ENCODE measurements at regions not wholly inside any gene's neighbourhood (a gene's known extent, or its start where the extent isn't known, plus 50 kb on each side); places are given as distances from the start of the nearest gene placed in this dataset.

GRCh38 chr16:79750311-79750710 lies 149.8 kb upstream of the MAF start:
- H3K9ac ChIP-seq (ENCODE audit: low read length): no peak overlapping the region
- H3K36me3 ChIP-seq (ENCODE audit: insufficient read depth, low read length): no peaks in the 10 kb centered on the region
- no peak overlapping the region for H3K27ac ChIP-seq (ENCODE audit: low read depth, low read length)
- no peaks in the 10 kb centered on the region for H3K27me3 ChIP-seq (ENCODE audit: control insufficient read depth in 1 of 2, insufficient read depth in 2 of 2, low read length in 2 of 2)
- peaks cover 19% of the 10 kb centered on the region for H3K4me1 ChIP-seq (ENCODE audit: insufficient read depth, low read length)
- H3K9me3 ChIP-seq (ENCODE audit: low read length): no peaks in the 10 kb centered on the region
- H3K4me3 ChIP-seq (ENCODE audit: low read depth in 1 of 2, low read length in 2 of 2): no peak overlapping the region

GRCh38 chr16:79748629-79749028 lies 148.1 kb upstream of the MAF start:
- H3K27ac ChIP-seq (ENCODE audit: low read depth, low read length): no peak overlapping the region
- peaks cover 7% of the 10 kb centered on the region for H3K4me1 ChIP-seq (ENCODE audit: insufficient read depth, low read length)
- H3K4me3 ChIP-seq (ENCODE audit: low read depth in 1 of 2, low read length in 2 of 2): no peak overlapping the region

GRCh38 chr16:79747688-79748087 lies 147.2 kb upstream of the MAF start:
- H3K9ac ChIP-seq (ENCODE audit: low read length): no peak overlapping the region
- no peaks in the 10 kb centered on the region for H3K27me3 ChIP-seq (ENCODE audit: control insufficient read depth in 1 of 2, insufficient read depth in 2 of 2, low read length in 2 of 2)
- peaks cover 4% of the 10 kb centered on the region for H3K4me1 ChIP-seq (ENCODE audit: insufficient read depth, low read length)
- H3K9me3 ChIP-seq (ENCODE audit: low read length): no peaks in the 10 kb centered on the region
- H3K36me3 ChIP-seq (ENCODE audit: insufficient read depth, low read length): no peaks in the 10 kb centered on the region
- H3K27ac ChIP-seq (ENCODE audit: low read depth, low read length): no peak overlapping the region
- no peak overlapping the region for H3K4me3 ChIP-seq (ENCODE audit: low read depth in 1 of 2, low read length in 2 of 2)

More at GRCh38 chr16:79748629-79749028, 148.1 kb upstream of the MAF start:
- Histone ChIP-seq H3K9me3 (ENCODE audit: low read length) (no peaks in the 10 kb centered on the region), H3K27me3 (ENCODE audit: control insufficient read depth in 1 of 2, insufficient read depth in 2 of 2, low read length in 2 of 2) (no peaks in the 10 kb centered on the region), H3K9ac (ENCODE audit: low read length) (no peak overlapping the region), H3K36me3 (ENCODE audit: insufficient read depth, low read length) (no peaks in the 10 kb centered on the region)

GRCh38 chr16:79740252-79740651 lies 139.7 kb upstream of the MAF start:
- H3K4me1 ChIP-seq (ENCODE audit: insufficient read depth, low read length): no peaks in the 10 kb centered on the region
- H3K27ac ChIP-seq (ENCODE audit: low read depth, low read length): no peak overlapping the region

GRCh38 chr16:79735271-79735670 lies 134.7 kb upstream of the MAF start:
- Histone ChIP-seq H3K9ac (ENCODE audit: low read length) (no peak overlapping the region), H3K4me1 (ENCODE audit: insufficient read depth, low read length) (no peaks in the 10 kb centered on the region), H3K9me3 (ENCODE audit: low read length) (no peaks in the 10 kb centered on the region), H3K4me3 (ENCODE audit: low read depth in 1 of 2, low read length in 2 of 2) (no peak overlapping the region), H3K27ac (ENCODE audit: low read depth, low read length) (no peak overlapping the region), H3K36me3 (ENCODE audit: insufficient read depth, low read length) (no peaks in the 10 kb centered on the region), H3K27me3 (ENCODE audit: control insufficient read depth in 1 of 2, insufficient read depth in 2 of 2, low read length in 2 of 2) (no peaks in the 10 kb centered on the region)

More at GRCh38 chr16:79740252-79740651, 139.7 kb upstream of the MAF start:
- no peak overlapping the region for H3K9ac ChIP-seq (ENCODE audit: low read length)
- no peak overlapping the region for H3K4me3 ChIP-seq (ENCODE audit: low read depth in 1 of 2, low read length in 2 of 2)
- H3K9me3 ChIP-seq (ENCODE audit: low read length): no peaks in the 10 kb centered on the region
- H3K27me3 ChIP-seq (ENCODE audit: control insufficient read depth in 1 of 2, insufficient read depth in 2 of 2, low read length in 2 of 2): no peaks in the 10 kb centered on the region
- no peaks in the 10 kb centered on the region for H3K36me3 ChIP-seq (ENCODE audit: insufficient read depth, low read length)

- Histone ChIP-seq H3K9ac (ENCODE audit: low read length) (no peak overlapping the region), H3K27me3 (ENCODE audit: control insufficient read depth in 1 of 2, insufficient read depth in 2 of 2, low read length in 2 of 2) (no peaks in the 10 kb centered on the region), H3K4me1 (ENCODE audit: insufficient read depth, low read length) (no peaks in the 10 kb centered on the region), H3K9me3 (ENCODE audit: low read length) (no peaks in the 10 kb centered on the region), H3K27ac (ENCODE audit: low read depth, low read length) (no peak overlapping the region), H3K36me3 (ENCODE audit: insufficient read depth, low read length) (no peaks in the 10 kb centered on the region), H3K4me3 (ENCODE audit: low read depth in 1 of 2, low read length in 2 of 2) (no peak overlapping the region)
Measured at GRCh38 chr16:79734721-79735120, 134.2 kb upstream of the MAF start.

- no peak overlapping the region for H3K27ac ChIP-seq (ENCODE audit: low read depth, low read length)
- no peaks in the 10 kb centered on the region for H3K36me3 ChIP-seq (ENCODE audit: insufficient read depth, low read length)
- no peaks in the 10 kb centered on the region for H3K4me1 ChIP-seq (ENCODE audit: insufficient read depth, low read length)
- H3K27me3 ChIP-seq (ENCODE audit: control insufficient read depth in 1 of 2, insufficient read depth in 2 of 2, low read length in 2 of 2): no peaks in the 10 kb centered on the region
- H3K4me3 ChIP-seq (ENCODE audit: low read depth in 1 of 2, low read length in 2 of 2): no peak overlapping the region
- H3K9ac ChIP-seq (ENCODE audit: low read length): no peak overlapping the region
- H3K9me3 ChIP-seq (ENCODE audit: low read length): no peaks in the 10 kb centered on the region
Measured at GRCh38 chr16:79728923-79729240, 128.3 kb upstream of the MAF start.

GRCh38 chr16:79728048-79728922 lies 127.7 kb upstream of the MAF start:
- H3K4me1 ChIP-seq (ENCODE audit: insufficient read depth, low read length): no peaks in the 10 kb centered on the region
- no peak overlapping the region for H3K4me3 ChIP-seq (ENCODE audit: low read depth in 1 of 2, low read length in 2 of 2)
- H3K9me3 ChIP-seq (ENCODE audit: low read length): no peaks in the 10 kb centered on the region
- no peak overlapping the region for H3K27ac ChIP-seq (ENCODE audit: low read depth, low read length)
- no peaks in the 10 kb centered on the region for H3K27me3 ChIP-seq (ENCODE audit: control insufficient read depth in 1 of 2, insufficient read depth in 2 of 2, low read length in 2 of 2)
- no peak overlapping the region for H3K9ac ChIP-seq (ENCODE audit: low read length)
- H3K36me3 ChIP-seq (ENCODE audit: insufficient read depth, low read length): no peaks in the 10 kb centered on the region

- Histone ChIP-seq H3K27ac (ENCODE audit: low read depth, low read length) (no peak overlapping the region), H3K9ac (ENCODE audit: low read length) (no peak overlapping the region), H3K4me3 (ENCODE audit: low read depth in 1 of 2, low read length in 2 of 2) (no peak overlapping the region), H3K36me3 (ENCODE audit: insufficient read depth, low read length) (no peaks in the 10 kb centered on the region), H3K27me3 (ENCODE audit: control insufficient read depth in 1 of 2, insufficient read depth in 2 of 2, low read length in 2 of 2) (no peaks in the 10 kb centered on the region), H3K9me3 (ENCODE audit: low read length) (no peaks in the 10 kb centered on the region), H3K4me1 (ENCODE audit: insufficient read depth, low read length) (peaks cover 5% of the 10 kb centered on the region)
Measured at GRCh38 chr16:79726902-79727301, 126.4 kb upstream of the MAF start.

GRCh38 chr16:79725051-79725450 lies 124.5 kb upstream of the MAF start:
- Histone ChIP-seq H3K4me3 (ENCODE audit: low read depth in 1 of 2, low read length in 2 of 2) (no peak overlapping the region), H3K9me3 (ENCODE audit: low read length) (no peaks in the 10 kb centered on the region), H3K27ac (ENCODE audit: low read depth, low read length) (no peak overlapping the region), H3K36me3 (ENCODE audit: insufficient read depth, low read length) (no peaks in the 10 kb centered on the region), H3K27me3 (ENCODE audit: control insufficient read depth in 1 of 2, insufficient read depth in 2 of 2, low read length in 2 of 2) (no peaks in the 10 kb centered on the region), H3K9ac (ENCODE audit: low read length) (no peak overlapping the region), H3K4me1 (ENCODE audit: insufficient read depth, low read length) (peaks cover 19% of the 10 kb centered on the region)

- no peaks in the 10 kb centered on the region for H3K27me3 ChIP-seq (ENCODE audit: control insufficient read depth in 1 of 2, insufficient read depth in 2 of 2, low read length in 2 of 2)
- H3K36me3 ChIP-seq (ENCODE audit: insufficient read depth, low read length): no peaks in the 10 kb centered on the region
- no peak overlapping the region for H3K9ac ChIP-seq (ENCODE audit: low read length)
- peaks cover 19% of the 10 kb centered on the region for H3K4me1 ChIP-seq (ENCODE audit: insufficient read depth, low read length)
- no peak overlapping the region for H3K4me3 ChIP-seq (ENCODE audit: low read depth in 1 of 2, low read length in 2 of 2)
- no peak overlapping the region for H3K27ac ChIP-seq (ENCODE audit: low read depth, low read length)
- H3K9me3 ChIP-seq (ENCODE audit: low read length): no peaks in the 10 kb centered on the region
Measured at GRCh38 chr16:79723583-79724168, 123.1 kb upstream of the MAF start.

GRCh38 chr16:79721270-79721669 lies 120.7 kb upstream of the MAF start:
- H3K27ac ChIP-seq (ENCODE audit: low read depth, low read length): no peak overlapping the region

More at GRCh38 chr16:79721270-79721669, 120.7 kb upstream of the MAF start:
- no peaks in the 10 kb centered on the region for H3K36me3 ChIP-seq (ENCODE audit: insufficient read depth, low read length)
- H3K4me3 ChIP-seq (ENCODE audit: low read depth in 1 of 2, low read length in 2 of 2): no peak overlapping the region
- no peak overlapping the region for H3K9ac ChIP-seq (ENCODE audit: low read length)
- peaks cover 19% of the 10 kb centered on the region for H3K4me1 ChIP-seq (ENCODE audit: insufficient read depth, low read length)
- H3K27me3 ChIP-seq (ENCODE audit: control insufficient read depth in 1 of 2, insufficient read depth in 2 of 2, low read length in 2 of 2): no peaks in the 10 kb centered on the region
- H3K9me3 ChIP-seq (ENCODE audit: low read length): no peaks in the 10 kb centered on the region
